ENCODE measurements at regions not wholly inside any gene's neighbourhood (a gene's known extent, or its start where the extent isn't known, plus 50 kb on each side); places are given as distances from the start of the nearest gene placed in this dataset.

DNA sequence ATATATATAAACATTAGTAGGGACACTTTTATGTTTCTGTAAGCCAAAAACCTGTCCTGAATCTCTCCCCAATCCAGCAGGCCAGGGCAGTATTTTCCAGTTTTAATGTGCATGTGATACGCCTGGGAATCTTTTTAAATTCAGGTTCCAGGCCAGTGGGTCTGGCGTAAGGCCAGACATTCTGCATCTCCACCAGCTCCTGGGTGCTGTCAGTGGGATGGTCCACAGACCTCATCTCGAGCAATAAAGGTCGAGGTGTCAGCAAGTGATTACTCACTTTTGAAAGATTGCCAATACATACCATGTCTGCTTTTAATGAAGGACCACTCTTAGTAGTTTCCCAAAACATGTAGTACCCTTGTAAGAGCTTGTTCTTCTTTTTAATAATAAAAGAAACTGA, 189.9 kb upstream of the SH3BP4 start:
- no peak for TF ChIP-seq EZH2 (IDR thresholded peaks at IDR 0.05; ENCODE audit: low read length, unreplicated experiment)
- TF ChIP-seq, protein P1, sequence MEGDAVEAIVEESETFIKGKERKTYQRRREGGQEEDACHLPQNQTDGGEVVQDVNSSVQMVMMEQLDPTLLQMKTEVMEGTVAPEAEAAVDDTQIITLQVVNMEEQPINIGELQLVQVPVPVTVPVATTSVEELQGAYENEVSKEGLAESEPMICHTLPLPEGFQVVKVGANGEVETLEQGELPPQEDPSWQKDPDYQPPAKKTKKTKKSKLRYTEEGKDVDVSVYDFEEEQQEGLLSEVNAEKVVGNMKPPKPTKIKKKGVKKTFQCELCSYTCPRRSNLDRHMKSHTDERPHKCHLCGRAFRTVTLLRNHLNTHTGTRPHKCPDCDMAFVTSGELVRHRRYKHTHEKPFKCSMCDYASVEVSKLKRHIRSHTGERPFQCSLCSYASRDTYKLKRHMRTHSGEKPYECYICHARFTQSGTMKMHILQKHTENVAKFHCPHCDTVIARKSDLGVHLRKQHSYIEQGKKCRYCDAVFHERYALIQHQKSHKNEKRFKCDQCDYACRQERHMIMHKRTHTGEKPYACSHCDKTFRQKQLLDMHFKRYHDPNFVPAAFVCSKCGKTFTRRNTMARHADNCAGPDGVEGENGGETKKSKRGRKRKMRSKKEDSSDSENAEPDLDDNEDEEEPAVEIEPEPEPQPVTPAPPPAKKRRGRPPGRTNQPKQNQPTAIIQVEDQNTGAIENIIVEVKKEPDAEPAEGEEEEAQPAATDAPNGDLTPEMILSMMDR (conservative IDR thresholded peaks at IDR 0.05; ENCODE audit: low read depth, low read length), result no peak
